Endothelial cell (in vitro differentiated cells): ENCODE measurements at regions not wholly inside any gene's neighbourhood (a gene's known extent, or its start where the extent isn't known, plus 50 kb on each side); places are given as distances from the start of the nearest gene placed in this dataset.
A peak's percentile ranks its signal among the peaks of the same experiment; 100 is the strongest.

ENCODE experiments used
- DNase-seq: peaks from one replicate; pipeline ENCODE4 v3.0.0; 2021; ENCODE audit warnings: low spot score
- H3K27ac Mint-ChIP-seq: one replicate; pipeline ENCODE4 v1.8.0; 2021; ENCODE audit warnings: mixed read lengths, inconsistent platforms; ENCODE audit not compliant: unreplicated experiment
- H3K27me3 Mint-ChIP-seq: one replicate; pipeline ENCODE4 v1.8.0; 2021; ENCODE audit warnings: mild to moderate bottlenecking, moderate library complexity, mixed read lengths, inconsistent platforms; ENCODE audit not compliant: unreplicated experiment
- H3K36me3 Mint-ChIP-seq: one replicate; pipeline ENCODE4 v1.8.0; 2021; ENCODE audit warnings: mild to moderate bottlenecking, low read depth, mixed read lengths, inconsistent platforms; ENCODE audit not compliant: unreplicated experiment
- H3K4me1 Mint-ChIP-seq: one replicate; pipeline ENCODE4 v1.8.0; 2021; ENCODE audit warnings: mild to moderate bottlenecking, mixed read lengths, inconsistent platforms; ENCODE audit not compliant: unreplicated experiment
- H3K4me3 Mint-ChIP-seq: one replicate; pipeline ENCODE4 v1.8.0; 2021; ENCODE audit warnings: mild to moderate bottlenecking, mixed read lengths, inconsistent platforms; ENCODE audit not compliant: unreplicated experiment
- H3K9me3 Mint-ChIP-seq: one replicate; pipeline ENCODE4 v1.8.0; 2021; ENCODE audit warnings: mixed read lengths, inconsistent platforms; ENCODE audit not compliant: unreplicated experiment
- TF ChIP-seq, protein P1 (sequence below): fragments of 200-600 bp; sonication (generic); IDR thresholded peaks from one replicate; pipeline ENCODE4 v1.5.0; 2021; ENCODE audit warnings: antibody characterized with exemption; ENCODE audit not compliant: unreplicated experiment

DNA sequence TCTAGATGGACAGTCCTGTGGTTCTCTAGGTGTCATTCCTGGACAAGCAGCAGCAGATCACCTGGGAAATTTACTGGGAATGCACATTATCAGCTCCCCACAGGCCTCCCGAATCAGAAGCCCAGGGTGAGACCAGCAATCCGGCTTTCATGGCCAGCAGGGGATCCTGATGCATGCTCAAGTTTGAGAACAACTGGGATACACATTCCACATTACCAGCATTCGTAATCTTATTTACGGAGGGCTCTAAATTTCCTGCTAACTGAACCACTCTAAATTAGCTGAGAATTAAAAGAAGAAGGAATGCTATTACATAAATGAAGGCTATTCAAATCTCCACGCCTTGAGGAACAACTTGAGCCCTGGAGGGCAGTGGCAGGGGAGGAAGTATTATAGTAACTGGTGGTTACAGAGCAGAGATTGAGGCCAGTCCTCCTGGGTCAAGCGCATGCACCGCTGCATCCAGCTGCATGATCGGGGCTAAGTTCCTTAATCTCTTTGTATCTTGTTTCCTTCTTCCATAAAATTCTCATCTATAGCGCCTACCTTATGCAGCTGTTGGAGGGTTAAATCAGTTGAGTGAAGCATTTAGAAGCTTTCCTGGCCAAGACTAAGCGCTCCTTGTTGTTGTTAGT, 403.7 kb downstream of the CDH26 start:
- Mint-ChIP-seq H3K9me3 (no peaks in the 10 kb centered on the region), H3K27me3 (no peaks in the 10 kb centered on the region), H3K4me1 (no peaks in the 10 kb centered on the region), H3K36me3 (no peaks in the 10 kb centered on the region), H3K27ac (no peak overlapping the region), H3K4me3 (no peak overlapping the region)
- TF ChIP-seq, protein P1, sequence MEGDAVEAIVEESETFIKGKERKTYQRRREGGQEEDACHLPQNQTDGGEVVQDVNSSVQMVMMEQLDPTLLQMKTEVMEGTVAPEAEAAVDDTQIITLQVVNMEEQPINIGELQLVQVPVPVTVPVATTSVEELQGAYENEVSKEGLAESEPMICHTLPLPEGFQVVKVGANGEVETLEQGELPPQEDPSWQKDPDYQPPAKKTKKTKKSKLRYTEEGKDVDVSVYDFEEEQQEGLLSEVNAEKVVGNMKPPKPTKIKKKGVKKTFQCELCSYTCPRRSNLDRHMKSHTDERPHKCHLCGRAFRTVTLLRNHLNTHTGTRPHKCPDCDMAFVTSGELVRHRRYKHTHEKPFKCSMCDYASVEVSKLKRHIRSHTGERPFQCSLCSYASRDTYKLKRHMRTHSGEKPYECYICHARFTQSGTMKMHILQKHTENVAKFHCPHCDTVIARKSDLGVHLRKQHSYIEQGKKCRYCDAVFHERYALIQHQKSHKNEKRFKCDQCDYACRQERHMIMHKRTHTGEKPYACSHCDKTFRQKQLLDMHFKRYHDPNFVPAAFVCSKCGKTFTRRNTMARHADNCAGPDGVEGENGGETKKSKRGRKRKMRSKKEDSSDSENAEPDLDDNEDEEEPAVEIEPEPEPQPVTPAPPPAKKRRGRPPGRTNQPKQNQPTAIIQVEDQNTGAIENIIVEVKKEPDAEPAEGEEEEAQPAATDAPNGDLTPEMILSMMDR: no peak
- no peak for DNase-seq

DNA sequence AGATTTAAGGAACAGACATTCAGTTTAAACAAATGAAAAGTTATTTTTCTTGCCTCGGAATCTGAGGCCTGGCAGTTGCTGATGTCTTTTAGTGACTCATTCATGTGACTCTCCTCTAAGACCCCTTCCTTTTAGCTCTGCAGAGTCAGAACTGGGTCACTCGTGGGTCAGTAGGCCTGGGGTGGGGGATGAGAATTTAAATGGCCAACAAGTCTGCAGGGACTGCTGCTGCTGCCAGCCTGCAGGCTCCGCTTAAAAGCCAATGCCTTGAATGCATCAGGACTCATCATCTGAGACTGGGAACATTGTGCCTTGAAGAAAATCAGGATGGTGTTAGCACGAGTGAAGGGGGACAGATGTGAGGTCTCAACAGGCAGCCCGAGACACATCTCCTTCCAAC, 404.3 kb downstream of the CDH26 start:
- no peak overlapping the region for H3K27ac Mint-ChIP-seq
- DNase-seq: no peak
- no peak overlapping the region for H3K4me3 Mint-ChIP-seq
- no peaks in the 10 kb centered on the region for H3K9me3 Mint-ChIP-seq
- TF ChIP-seq, protein P1: no peak
- H3K4me1 Mint-ChIP-seq: no peaks in the 10 kb centered on the region
- H3K36me3 Mint-ChIP-seq: no peaks in the 10 kb centered on the region
- H3K27me3 Mint-ChIP-seq: no peaks in the 10 kb centered on the region

DNA sequence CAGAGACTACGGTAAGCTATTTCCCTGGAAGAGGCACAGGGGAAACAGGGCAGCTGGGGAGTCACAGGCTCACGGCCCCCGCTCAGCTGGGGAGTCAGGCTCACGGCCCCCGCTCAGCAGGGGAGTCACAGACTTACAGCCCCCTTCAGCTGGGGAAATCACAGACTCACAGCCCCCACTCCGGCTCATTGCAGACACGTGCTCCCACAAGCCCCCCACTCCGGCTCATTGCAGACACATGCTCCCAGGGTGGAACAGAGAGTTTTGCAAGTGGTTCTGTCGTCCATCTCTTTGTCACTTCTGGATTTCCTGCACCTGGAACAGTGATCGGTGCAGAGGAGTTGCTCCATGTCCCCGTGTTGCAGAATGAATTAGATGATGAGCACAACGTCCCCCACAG, 405.5 kb downstream of the CDH26 start:
- Mint-ChIP-seq H3K36me3 (no peaks in the 10 kb centered on the region), H3K9me3 (no peaks in the 10 kb centered on the region), H3K4me3 (no peak overlapping the region), H3K27ac (no peak overlapping the region), H3K4me1 (no peaks in the 10 kb centered on the region), H3K27me3 (no peaks in the 10 kb centered on the region)
- TF ChIP-seq, protein P1: no peak
- DNase-seq: no peak

DNA sequence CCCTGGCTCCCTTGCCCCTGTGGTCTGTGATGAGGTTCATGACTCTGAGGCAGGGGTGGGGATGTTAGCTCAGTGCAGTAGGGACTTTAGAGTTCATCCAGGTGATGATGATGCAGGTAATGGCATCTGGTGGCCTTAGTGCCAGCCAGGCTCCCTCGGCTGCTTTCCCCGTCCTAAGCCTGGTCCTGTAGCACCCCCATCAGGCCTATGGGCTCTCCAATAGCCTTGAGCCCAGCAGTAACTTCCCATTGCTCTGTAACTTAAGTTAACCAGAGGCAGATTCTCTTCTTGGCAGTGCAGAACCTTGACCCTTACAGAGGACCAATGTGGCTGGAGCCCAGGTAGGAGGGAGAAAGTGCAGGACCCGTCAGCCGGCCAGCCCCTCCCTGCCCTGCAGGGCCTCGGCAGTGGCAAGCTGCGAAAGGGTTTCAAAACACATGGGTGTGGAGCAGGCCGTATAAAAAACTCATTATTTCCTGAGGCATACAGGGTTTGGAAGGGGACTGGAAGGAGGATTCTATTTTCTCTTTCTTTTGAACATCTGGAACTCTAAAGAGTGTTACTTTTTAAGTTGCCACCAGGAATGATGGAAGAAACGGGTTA, 406.9 kb downstream of the CDH26 start:
- no peaks in the 10 kb centered on the region for H3K36me3 Mint-ChIP-seq
- H3K4me3 Mint-ChIP-seq: no peak overlapping the region
- TF ChIP-seq, protein P1: no peak
- no peaks in the 10 kb centered on the region for H3K27me3 Mint-ChIP-seq
- no peak overlapping the region for H3K27ac Mint-ChIP-seq
- no peaks in the 10 kb centered on the region for H3K4me1 Mint-ChIP-seq
- no peaks in the 10 kb centered on the region for H3K9me3 Mint-ChIP-seq
- DNase-seq: peak; percentile 15

DNA sequence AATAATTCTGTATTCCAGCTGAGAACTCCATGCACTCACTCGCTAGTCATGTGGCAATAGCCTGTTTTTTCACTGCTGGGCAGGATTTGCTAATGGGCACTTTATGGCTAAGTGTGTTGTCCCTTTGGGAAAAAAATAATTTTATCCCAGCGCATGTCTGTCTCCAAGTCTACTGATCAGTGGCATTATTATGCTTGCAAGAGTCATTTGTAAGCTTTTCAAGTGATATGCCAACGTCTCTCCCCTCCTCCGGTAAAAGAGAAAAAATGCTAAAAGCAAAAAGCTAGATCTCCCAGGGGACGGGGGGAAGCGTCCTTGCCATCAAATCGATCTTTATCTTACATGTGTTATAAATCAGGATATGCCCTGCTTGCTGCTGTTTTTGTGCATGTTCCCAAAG, 407.7 kb downstream of the CDH26 start:
- Mint-ChIP-seq H3K27ac (no peak overlapping the region), H3K4me3 (no peak overlapping the region), H3K9me3 (no peaks in the 10 kb centered on the region), H3K36me3 (no peaks in the 10 kb centered on the region), H3K4me1 (no peaks in the 10 kb centered on the region), H3K27me3 (no peaks in the 10 kb centered on the region)
- TF ChIP-seq, protein P1: no peak
- DNase-seq: no peak
